Hepatic stellate cell (primary cell): ENCODE measurements at regions not wholly inside any gene's neighbourhood (a gene's known extent, or its start where the extent isn't known, plus 50 kb on each side); places are given as distances from the start of the nearest gene placed in this dataset.
"Not testable (repeated sequence)": the region's sequence is repeated elsewhere in the genome, so short reads cannot be mapped to it uniquely, and the experiment has no call there.

Experiments
- DNase-seq: peaks from one replicate; pipeline ENCODE4 v3.0.0; 2011; ENCODE audit warnings: low spot score

DNA sequence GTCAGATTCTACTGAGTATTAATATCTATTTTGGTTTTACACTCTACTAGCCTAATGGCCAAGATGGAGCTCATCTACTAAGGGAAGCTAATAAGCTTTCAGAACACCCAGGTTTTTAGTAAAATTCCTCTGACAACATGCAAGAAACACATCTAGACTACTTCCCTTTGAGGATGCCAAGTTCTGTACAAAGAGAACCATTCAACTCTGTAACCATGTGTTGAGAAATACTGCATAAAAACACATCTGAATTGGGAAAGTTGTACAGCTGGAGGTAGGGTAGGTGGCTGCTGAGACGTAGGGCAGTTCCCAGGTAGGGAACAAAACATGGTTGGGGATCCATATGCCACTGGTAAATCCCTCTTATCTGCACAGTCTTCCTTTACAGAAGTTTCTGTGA, 66.2 kb downstream of the SC5D start:
- no peak for DNase-seq

DNA sequence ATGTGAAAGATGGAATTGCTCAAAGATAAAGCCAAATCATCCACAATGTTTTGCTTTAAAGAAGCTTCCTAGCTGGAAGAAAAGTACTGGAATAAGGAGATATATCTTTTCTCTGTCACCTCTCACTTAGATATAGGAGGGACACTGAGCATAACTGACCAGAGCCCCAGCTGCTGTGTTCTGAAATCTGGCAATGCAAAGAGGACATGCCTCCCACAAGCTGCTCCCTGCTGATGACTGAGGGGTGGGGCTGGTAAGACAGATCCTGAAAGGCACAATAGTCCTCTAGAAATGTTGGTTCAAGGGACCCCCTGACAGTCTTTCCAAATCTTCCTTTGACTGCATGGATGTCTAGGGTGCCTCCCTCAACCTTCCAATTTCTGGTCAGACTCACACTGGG, 67.0 kb downstream of the SC5D start:
- DNase-seq = no peak

DNA sequence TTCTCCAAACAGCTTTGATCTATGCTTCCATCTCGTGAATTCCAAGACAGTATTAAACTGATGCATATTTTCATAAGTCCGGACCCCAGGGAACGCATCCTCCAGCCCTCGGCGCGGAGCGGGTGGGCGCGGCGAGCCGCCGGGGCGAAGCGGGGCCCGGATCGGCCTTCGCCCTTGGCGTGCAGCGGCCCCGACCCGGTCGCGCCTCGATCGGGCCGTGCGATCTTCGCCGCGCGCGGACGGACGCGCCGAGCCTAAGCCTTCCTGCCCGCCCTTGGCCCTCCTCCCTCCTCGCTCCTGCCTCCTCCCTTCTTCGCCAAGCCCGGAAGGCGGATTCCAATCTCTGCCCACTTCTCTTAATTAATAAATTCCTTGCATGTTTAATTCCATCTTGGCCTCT, 70.4 kb downstream of the SC5D start:
- DNase-seq = not testable (repeated sequence)

DNA sequence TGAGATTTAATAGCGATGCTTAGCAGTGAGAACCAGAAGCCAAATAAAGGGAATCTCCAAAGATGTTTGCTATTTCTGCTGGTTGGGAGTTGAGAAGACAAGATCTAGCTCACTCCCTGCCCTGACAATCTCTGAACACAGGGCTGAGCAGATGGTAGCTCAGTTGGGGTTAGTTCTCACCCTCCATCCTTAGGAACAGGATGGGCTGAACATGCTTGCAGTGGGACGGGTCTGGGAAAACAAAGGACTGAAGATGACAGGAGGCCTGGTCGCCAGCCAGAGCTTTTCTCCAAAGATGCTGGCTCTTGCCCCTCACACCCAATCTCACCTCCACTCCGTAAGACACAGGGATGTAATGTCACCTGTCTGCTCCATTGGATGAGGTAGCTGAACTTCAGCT, 72.7 kb downstream of the SC5D start:
- DNase-seq = no peak

DNA sequence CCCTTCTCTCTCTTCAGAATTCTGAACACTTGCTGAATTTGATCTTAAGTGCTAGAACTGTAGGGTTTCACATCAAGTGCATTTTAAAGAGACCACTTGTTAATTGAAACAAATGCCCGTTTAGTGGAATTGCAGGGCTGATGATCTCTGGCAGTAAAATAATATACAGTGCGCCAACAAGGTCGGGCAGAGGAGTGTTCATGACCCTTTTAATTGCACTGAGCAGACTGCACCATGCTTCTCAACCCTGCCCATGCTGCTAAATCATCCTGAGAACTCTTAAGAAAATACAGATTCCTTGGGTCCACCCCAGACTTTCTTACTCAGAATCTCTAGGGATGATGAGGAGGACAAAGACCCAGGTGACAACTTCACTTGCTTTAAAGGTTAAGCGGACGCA, 73.5 kb downstream of the SC5D start:
- DNase-seq = no peak

DNA sequence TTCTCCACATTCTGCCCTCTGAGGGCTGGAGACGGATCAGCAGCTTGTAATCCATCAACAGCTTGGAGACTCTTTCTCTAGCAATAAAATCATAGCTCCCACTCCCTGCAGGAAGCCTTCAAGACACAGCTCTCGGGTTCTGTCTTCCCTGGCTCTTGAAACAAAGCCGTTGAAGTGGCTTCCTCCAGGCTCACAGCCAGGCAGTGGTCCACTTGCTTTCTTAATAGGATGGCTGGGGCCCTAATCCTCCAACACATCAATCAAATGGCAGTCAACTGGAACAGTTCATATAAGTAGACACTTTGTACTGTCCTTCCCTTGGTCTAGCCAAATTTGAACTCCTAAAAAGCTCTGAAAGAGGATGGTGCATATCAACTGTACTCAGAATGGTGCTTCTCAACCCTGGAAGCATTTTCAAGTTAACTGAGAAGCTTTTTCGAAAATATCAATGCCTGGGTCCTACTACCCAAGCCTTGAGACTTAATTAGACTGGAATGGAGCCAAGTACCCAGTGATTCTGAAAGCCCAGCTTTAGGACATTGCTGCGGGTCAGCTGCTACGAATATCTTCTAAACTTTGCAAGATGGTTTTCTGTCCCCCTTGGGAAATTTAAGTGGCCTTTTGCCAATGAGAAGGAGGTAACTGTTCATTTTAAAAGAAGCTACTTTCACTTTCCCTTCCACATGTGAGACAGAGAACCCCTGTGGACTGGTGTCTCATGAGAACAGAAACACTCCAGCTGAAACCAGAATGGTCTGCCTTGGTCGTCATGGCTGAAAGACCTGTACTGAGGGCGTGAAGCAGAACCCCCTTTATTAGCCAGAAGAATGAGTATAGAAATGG, 74.7 kb downstream of the SC5D start:
- DNase-seq = peak; percentile 11

DNA sequence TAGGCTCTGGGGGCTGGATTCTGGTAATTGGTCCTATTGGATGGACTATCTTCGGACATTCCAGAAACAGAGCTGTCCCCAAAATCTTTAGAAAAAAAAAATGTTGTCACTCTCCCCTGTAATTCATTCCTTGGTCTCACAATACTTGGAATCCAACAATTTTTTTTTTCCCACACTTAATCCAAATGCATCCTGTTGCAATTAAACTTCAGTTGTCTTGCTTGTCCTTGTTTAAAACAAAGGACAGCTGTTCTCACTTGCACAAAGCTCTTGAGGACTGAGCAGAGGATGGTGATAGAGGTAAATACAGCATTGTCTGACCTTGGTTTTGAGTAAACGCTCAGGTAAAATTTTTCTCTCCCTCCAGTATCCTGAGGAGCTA, 75.3 kb downstream of the SC5D start:
- DNase-seq = no peak

DNA sequence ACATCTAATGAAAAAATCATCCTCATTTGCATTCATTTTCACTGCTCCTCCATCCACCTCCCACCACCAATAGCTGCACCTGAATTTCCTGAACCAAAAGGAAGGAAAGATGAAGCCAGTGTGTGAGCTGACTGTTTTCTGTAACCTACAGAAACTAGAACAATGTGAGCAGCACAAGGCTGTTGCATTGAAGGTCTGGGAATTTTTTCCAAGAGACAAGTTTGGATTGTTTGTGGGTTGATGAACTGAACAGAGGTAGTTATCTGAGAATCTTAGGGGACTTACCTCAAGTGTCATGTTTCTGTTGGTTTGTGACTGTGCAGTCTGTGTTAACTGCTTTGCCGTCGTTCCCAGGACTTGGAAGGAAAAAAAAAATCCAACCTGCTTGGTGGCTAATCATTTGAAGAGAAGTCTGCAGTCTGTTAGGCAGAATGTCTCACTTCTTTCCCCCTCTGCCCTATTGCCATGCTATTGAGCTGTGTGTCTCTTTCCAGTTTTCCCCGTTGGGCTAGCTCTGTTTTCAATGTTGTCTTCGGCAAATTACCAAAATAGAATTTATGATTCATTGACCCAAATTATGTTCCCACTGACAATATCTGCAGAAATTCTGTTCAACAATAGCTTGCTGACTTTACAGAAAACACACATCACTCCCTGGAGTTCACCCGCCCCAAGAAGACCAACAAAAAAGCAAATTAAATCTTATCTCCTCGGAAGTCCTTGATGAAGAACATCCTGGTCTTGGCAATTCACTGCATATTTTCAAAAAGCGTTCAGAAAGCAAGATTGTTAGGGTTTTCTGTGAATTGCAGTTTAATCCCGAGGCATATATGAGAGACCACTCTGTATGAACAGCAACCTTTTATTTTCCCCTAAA, 76.0 kb downstream of the SC5D start:
- no peak for DNase-seq

DNA sequence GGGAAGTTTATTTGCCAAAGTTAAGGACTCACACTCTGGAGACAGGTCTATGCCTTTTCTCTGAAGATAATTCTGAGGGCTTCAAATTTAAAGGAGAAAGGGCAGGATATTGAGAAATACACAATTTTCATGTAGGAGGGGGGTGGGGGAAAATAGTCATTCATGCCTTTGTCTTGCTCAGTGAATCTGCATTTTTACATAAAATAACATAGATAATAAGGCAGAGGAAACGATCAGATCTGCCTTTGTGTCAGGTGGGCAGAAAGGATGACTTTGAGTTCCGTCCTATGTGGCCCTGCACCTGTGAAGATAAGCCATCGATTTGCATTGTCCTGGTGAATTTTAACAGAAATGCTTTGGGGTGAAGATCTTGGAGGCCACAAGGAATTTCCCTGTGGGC, 76.8 kb downstream of the SC5D start:
- DNase-seq = no peak

DNA sequence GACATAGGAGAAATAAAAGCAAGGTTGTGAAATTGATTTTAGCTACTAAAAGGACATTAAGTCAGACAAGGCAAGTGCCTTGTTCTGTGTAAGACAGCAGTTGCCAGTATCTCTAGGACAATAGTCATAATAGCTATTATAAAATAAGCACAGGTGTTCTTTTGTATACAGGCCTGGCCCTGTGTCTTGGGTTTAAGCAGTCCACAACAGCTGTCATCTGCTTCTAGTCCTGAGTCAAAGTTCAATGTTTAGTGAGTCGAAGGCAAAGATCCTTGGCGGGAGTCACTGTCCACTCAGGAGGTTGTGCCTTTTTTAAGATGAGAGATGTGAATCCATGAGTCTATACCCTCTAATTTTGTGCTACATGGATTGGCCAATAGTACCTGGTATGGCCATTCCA, 79.5 kb downstream of the SC5D start:
- no peak for DNase-seq

DNA sequence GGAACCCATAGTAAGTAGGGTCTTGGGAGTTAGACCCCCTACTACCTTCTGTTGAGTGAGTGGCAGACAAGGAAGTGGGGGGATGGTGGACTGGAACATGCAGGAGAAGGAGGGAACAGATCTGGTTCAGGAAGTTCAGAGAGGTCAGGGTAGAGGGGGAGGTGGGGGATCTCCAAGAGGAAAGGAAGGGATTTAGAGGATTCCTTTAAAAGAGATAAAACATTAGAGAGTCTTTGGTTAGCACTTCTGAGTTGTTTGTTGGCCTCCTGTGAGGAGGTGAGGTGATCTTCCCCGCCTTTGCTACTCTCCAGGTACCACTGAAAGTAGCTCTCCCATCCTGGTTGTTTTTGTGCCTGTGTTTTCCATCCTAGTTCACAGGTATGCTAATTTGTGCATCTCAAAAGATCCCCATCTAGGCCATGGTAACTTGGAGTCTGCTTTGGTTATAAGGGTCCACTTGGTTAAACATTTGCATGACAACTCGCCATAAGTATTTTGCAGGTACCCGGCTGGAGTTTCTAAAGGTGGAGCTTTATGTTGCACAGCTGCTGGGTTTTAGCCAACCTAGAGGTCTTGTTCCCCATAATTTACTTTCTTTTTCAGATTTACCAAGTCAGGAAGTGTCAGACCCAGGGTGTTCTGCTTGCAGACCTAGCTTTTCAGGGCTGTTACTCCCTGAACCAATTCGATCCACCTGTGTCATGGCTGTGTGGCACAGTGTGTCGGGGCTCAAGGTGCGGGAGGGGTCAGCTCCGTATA, 79.3 kb upstream of the SORL1 start:
- no peak for DNase-seq

DNA sequence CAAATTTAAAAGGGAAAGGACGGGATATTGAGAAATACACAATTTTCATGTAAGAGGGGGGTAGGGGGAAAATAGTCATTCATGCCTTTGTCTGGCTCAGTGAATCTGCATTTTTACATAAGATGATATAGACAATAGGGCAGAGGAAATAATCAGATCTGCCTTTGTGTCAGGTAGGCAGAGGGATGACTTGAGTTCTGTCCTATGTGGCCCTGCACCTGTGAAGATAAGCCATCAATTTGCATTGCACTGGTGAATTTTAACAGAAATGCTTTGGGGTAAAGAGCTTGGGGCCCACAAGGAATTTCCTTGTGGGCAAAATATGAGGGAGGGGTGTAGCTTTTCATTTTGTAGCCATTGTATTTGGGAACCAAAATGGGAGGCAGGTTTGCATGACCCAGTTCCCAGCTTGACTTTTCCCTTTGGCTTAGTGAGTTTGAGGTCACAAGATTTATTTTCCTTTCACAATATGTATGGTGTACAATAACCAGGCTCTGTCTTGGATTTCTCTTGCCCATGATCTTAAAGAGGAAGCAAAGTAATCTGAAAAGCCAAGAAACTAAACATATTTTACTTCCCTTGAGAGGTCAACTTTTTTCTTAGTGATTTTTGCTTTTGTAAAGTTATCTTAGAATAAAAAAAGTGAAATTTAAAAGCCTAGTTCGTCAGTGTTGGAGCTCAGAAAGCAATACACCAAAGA, 77.7 kb upstream of the SORL1 start:
- no peak for DNase-seq

DNA sequence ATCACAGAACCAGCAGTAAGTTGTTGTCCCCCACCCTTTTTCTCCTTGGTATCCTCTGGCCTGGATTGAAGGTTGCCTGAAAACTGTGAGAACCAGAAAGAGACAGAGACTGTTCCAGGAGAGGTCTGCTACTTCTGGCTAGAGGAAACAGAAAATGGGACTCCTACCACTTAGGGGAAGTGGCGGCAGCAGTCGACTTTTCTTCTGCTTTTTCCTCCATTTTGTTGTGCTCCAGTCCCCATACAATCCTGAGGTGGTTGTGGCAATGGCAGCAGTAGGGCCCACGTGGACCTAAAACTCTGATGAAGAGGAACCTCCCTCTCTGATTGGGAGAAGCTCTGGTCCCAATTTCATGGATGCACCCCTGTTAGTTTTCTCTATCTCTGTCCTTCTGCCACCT, 76.0 kb upstream of the SORL1 start:
- DNase-seq = no peak

DNA sequence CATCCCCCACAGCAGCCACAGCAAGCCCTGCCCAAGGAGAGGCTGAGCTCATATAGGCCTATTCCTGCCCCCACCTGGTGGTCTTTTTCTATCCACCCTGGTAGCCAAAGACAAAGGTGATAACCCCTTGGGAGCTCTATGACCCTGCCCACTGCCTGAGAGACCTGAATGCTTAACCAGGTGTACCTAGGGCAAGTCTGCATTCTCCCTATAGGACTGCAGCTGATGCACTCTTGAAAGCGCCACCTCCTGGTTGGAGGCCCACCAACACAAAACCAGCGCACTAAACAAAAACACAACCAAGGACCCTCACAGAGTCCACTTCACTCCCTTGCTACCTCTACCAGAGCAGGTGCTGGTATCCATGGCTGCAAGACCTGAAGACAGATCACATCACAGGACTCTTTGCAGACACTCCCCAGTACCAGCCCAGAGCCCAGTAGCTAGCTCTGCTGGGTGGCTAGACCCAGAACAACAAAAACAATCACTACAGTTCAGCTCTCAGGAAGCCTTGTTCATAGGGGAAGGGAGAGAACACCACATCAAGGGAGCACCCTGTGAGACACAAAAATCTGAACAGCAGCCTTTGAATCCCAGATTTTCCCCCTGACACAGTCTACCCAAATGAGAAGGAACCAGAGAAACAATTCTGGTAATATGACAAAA, 72.8 kb upstream of the SORL1 start:
- DNase-seq = not testable (repeated sequence)

DNA sequence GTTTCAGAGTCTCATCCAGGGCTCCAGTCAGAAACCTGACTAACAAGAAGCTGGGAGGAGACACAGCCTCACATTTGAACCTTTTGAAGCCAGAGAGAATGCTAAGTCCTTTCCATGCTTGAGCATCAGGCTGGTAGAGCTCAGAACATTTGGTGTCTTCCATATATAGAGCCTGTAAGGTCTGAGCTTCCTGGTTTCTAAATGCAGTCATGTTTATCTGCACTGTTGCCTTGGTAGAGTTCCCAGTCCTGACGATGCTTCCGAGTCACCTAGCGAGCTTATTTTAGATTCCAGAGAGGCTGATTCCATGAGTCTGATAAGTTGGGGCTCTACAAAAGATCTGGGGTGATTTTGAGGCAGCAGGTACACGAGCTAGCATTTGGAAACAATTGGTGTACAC, 68.4 kb upstream of the SORL1 start:
- no peak for DNase-seq

DNA sequence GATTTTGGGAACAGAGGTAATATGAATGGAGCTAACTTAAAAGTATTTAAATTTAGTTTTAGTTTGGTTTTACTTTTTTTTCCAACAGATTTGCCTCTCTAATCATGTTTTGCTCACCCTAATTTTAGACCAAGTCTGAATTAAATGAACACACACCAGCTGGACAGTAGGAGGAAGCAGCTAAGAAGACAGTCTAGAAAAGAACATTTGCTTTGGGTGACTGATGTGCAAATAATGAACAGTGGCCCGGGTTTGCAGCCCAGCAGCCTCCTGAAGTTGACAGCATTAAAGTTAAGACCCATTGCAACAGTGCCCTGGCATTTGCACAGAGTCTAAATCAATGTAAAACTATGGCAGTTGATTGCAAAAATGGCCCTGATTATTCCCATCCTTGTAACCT, 66.4 kb upstream of the SORL1 start:
- DNase-seq = no peak
